H1 (cell line): ENCODE measurements at regions not wholly inside any gene's neighbourhood (a gene's known extent, or its start where the extent isn't known, plus 50 kb on each side); places are given as distances from the start of the nearest gene placed in this dataset.
A peak's percentile ranks its signal among the peaks of the same experiment; 100 is the strongest.

Source experiments
- CTCF ChIA-PET: fragments of 300-600 bp; sonication (Branson Sonifier 250); formaldehyde crosslinking; loops from one replicate; lab custom pipeline; 2021; ENCODE audit not compliant: partially characterized antibody; lab: Charles Lee
- POLR2A ChIA-PET: fragments of 300-600 bp; sonication (Branson Sonifier 250); formaldehyde crosslinking; loops from one replicate; lab custom pipeline; 2021; ENCODE audit warnings: inconsistent platforms; ENCODE audit not compliant: partially characterized antibody; lab: Charles Lee
- DNase-seq, 2 experiments: peaks; one replicate each; pipeline versions ENCODE4 v3.0.0 to v3.0.0-alpha.2; 2010 to 2022; ENCODE audit warnings: low spot score in 2 of 2, low read depth in 1 of 2, mixed read lengths in 1 of 2
- FAIRE-seq: peaks from 2 replicates; lab custom pipeline; 2011; peaks lifted over from hg19 to GRCh38; lab: Jason Lieb, UNC
- H2AFZ ChIP-seq: 2 replicates; pipeline ENCODE4 v1.8.1; 2012; ENCODE audit warnings: low read length, inconsistent platforms
- H2AK5ac ChIP-seq: 2 replicates; pipeline ENCODE4 v1.6.1; 2013; ENCODE audit warnings: low read depth, low read length
- H2BK120ac ChIP-seq: replicated peaks from 2 replicates; pipeline ENCODE3; 2013; ENCODE audit warnings: low read depth, low read length, inconsistent platforms
- H2BK12ac ChIP-seq: 2 replicates; pipeline ENCODE4 v1.6.1; 2013; ENCODE audit warnings: low read depth, low read length
- H2BK15ac ChIP-seq: 2 replicates; pipeline ENCODE4 v1.6.1; 2013; ENCODE audit warnings: low read length
- H2BK20ac ChIP-seq: 2 replicates; pipeline ENCODE4 v1.6.1; 2013; ENCODE audit warnings: low read length
- H2BK5ac ChIP-seq: 2 replicates; pipeline ENCODE4 v1.6.1; 2013; ENCODE audit warnings: low read depth, low read length
- H3K14ac ChIP-seq: 2 replicates; pipeline ENCODE4 v1.6.1; 2013; ENCODE audit warnings: inconsistent platforms; ENCODE audit not compliant: insufficient read length
- H3K18ac ChIP-seq: 2 replicates; pipeline ENCODE4 v1.6.1; 2013; ENCODE audit warnings: low read length; ENCODE audit errors: extremely low read depth
- H3K23ac ChIP-seq: 2 replicates; pipeline ENCODE4 v1.6.1; 2013; ENCODE audit warnings: inconsistent platforms; ENCODE audit not compliant: insufficient read length
- H3K23me2 ChIP-seq: 2 replicates; pipeline ENCODE4 v1.6.1; 2013; ENCODE audit warnings: low read depth, low read length
- H3K27ac ChIP-seq: 2 replicates; pipeline ENCODE4 v1.6.1; 2011; ENCODE audit warnings: low read depth, low read length, inconsistent platforms
- H3K27me3 ChIP-seq, 4 experiments: replicated peaks in 1 of 4; 1 replicate in 1 of 4; 2 replicates in 3 of 4; pipeline versions ENCODE4 v1.6.1 to v1.8.1; 2011 to 2013; ENCODE audit warnings: low read length in 3 of 4, mild to moderate bottlenecking in 3 of 4, inconsistent platforms in 2 of 4, mixed read lengths in 2 of 4, moderate library complexity in 1 of 4; ENCODE audit not compliant: control insufficient read depth in 3 of 4, insufficient read depth in 3 of 4; ENCODE audit errors: extremely low read depth in 1 of 4
- H3K36me3 ChIP-seq, 4 experiments: 2 replicates each; pipeline versions ENCODE4 v1.6.1 to v1.8.1; 2011 to 2013; ENCODE audit warnings: mild to moderate bottlenecking in 4 of 4, low read length in 3 of 4, moderate library complexity in 2 of 4, control low read depth in 1 of 4, inconsistent platforms in 1 of 4; ENCODE audit not compliant: insufficient read depth in 4 of 4, control insufficient read depth in 2 of 4
- H3K4ac ChIP-seq: replicated peaks from 2 replicates; pipeline ENCODE3; 2013; ENCODE audit warnings: low read length, low read depth, mixed read lengths, inconsistent platforms; ENCODE audit not compliant: insufficient read length
- H3K4me1 ChIP-seq, 4 experiments: replicated peaks in 1 of 4; 1 replicate in 1 of 4; 2 replicates in 3 of 4; pipeline versions ENCODE4 v1.6.1 to v1.8.1; 2011 to 2013; ENCODE audit warnings: low read length in 3 of 4, inconsistent platforms in 2 of 4, mixed read lengths in 1 of 4; ENCODE audit not compliant: insufficient read depth in 4 of 4, control insufficient read depth in 3 of 4
- H3K4me2 ChIP-seq, 2 experiments: 2 replicates each; pipeline versions ENCODE4 v1.6.1 to v1.8.1; 2011 to 2013; ENCODE audit warnings: low read depth in 2 of 2, low read length in 2 of 2, control low read depth in 1 of 2, inconsistent platforms in 1 of 2, mild to moderate bottlenecking in 1 of 2; ENCODE audit not compliant: insufficient read depth in 1 of 2
- H3K4me3 ChIP-seq, 4 experiments: fragments of 200-600, 300-600 bp in 1 of 4; sonication (generic), shearing (Covaris generic), sonication (Bioruptor Twin) in 1 of 4; 2 replicates each; pipeline versions ENCODE4 v1.5.1 to v1.8.1; 2011 to 2016; ENCODE audit warnings: low read length in 4 of 4, low read depth in 3 of 4, control low read depth in 2 of 4, inconsistent platforms in 2 of 4, mild to moderate bottlenecking in 2 of 4, mixed read lengths in 1 of 4, moderate library complexity in 1 of 4; ENCODE audit not compliant: insufficient read depth in 2 of 4; ENCODE audit errors: extremely low read depth in 1 of 4
- H3K56ac ChIP-seq: replicated peaks from 2 replicates; pipeline ENCODE3; 2013; ENCODE audit warnings: low read depth, mild to moderate bottlenecking, mixed read lengths, low read length, inconsistent platforms; ENCODE audit not compliant: insufficient read length
- H3K79me1 ChIP-seq: 2 replicates; pipeline ENCODE4 v1.6.1; 2013; ENCODE audit warnings: low read depth, low read length, control low read depth
- H3K79me2 ChIP-seq, 2 experiments: 2 replicates each; pipeline versions ENCODE4 v1.6.1 to v1.8.1; 2012 to 2013; ENCODE audit warnings: low read length in 2 of 2, mild to moderate bottlenecking in 2 of 2, inconsistent platforms in 1 of 2; ENCODE audit not compliant: insufficient read depth in 2 of 2, control insufficient read depth in 1 of 2
- H3K9ac ChIP-seq, 4 experiments: replicated peaks in 1 of 4; 1 replicate in 1 of 4; 2 replicates in 3 of 4; pipeline versions ENCODE4 v1.6.1 to v1.8.1; 2011 to 2013; ENCODE audit warnings: low read depth in 3 of 4, low read length in 3 of 4, control low read depth in 2 of 4, mild to moderate bottlenecking in 2 of 4, moderate library complexity in 2 of 4, inconsistent platforms in 1 of 4; ENCODE audit errors: extremely low read depth in 1 of 4
- H3K9me3 ChIP-seq, 2 experiments: 2 replicates each; pipeline versions ENCODE4 v1.6.1 to v1.8.1; 2012 to 2013; ENCODE audit warnings: mild to moderate bottlenecking in 2 of 2, moderate library complexity in 2 of 2, control low read depth in 1 of 2, inconsistent platforms in 1 of 2, low read depth in 1 of 2, low read length in 1 of 2, mixed read lengths in 1 of 2; ENCODE audit not compliant: insufficient read depth in 2 of 2
- H4K20me1 ChIP-seq, 2 experiments: replicated peaks in 1 of 2; 2 replicates each; pipeline versions ENCODE3 to v1.8.1; 2011 to 2013; ENCODE audit warnings: inconsistent platforms in 2 of 2, low read length in 2 of 2, mild to moderate bottlenecking in 1 of 2; ENCODE audit not compliant: insufficient read depth in 2 of 2, control insufficient read depth in 1 of 2
- H4K5ac ChIP-seq: 2 replicates; pipeline ENCODE4 v1.6.1; 2013; ENCODE audit warnings: low read length, low read depth, mixed read lengths, inconsistent platforms; ENCODE audit not compliant: insufficient read length
- H4K8ac ChIP-seq: 2 replicates; pipeline ENCODE4 v1.8.0; 2013; ENCODE audit warnings: mild to moderate bottlenecking, moderate library complexity, low read length, inconsistent platforms; ENCODE audit not compliant: insufficient read depth; ENCODE audit errors: extremely low read depth
- H4K91ac ChIP-seq: replicated peaks from 2 replicates; pipeline ENCODE3; 2013; ENCODE audit warnings: low read length, mixed read lengths, inconsistent platforms; ENCODE audit not compliant: insufficient read length
- BCL11A ChIP-seq, 2 experiments: IDR thresholded peaks; one replicate each; pipeline ENCODE4 v1.6.1; 2011; ENCODE audit warnings: low read depth in 2 of 2, low read length in 2 of 2, mild to moderate bottlenecking in 2 of 2
- CHD1 ChIP-seq: IDR thresholded peaks from 2 replicates; pipeline ENCODE4 v1.6.1; 2012; ENCODE audit warnings: low read depth, low read length, improper control_type of control experiment
- RAD21 ChIP-seq, 2 experiments: IDR thresholded peaks in 1 of 2; conservative IDR thresholded peaks in 1 of 2; 2 replicates each; pipeline ENCODE4 v1.6.1; 2011; ENCODE audit warnings: low read depth in 2 of 2, low read length in 2 of 2, improper control_type of control experiment in 1 of 2, inconsistent platforms in 1 of 2, mild to moderate bottlenecking in 1 of 2, moderate library complexity in 1 of 2
- RBBP5 ChIP-seq: IDR thresholded peaks from 2 replicates; pipeline ENCODE4 v1.7.1; 2012; ENCODE audit warnings: low read depth, mild to moderate bottlenecking, inconsistent platforms, low read length, moderate library complexity, borderline replicate concordance
- RNF2 ChIP-seq: fragments of 200-900, 300-1000 bp; sonication (generic); IDR thresholded peaks from 2 replicates; pipeline ENCODE4 v1.7.1; 2016; ENCODE audit warnings: borderline replicate concordance, low read depth, mild to moderate bottlenecking, antibody characterized with exemption, low read length; ENCODE audit not compliant: poor library complexity, severe bottlenecking; ENCODE audit errors: missing control alignments
- SIRT6 ChIP-seq: IDR thresholded peaks from one replicate; pipeline ENCODE4 v1.7.1; 2012; ENCODE audit warnings: low read length, inconsistent platforms
- WGBS, 2 experiments: shearing (Covaris generic) in 1 of 2; methylation state at CpG; one replicate each; pipeline versions ENCODE4 v1.1.6 to v1.1.7; 2013 to 2015; ENCODE audit warnings: low lambda C conversion rate in 2 of 2, mixed read lengths in 2 of 2, inconsistent platforms in 1 of 2, low coverage in 1 of 2, missing lambda C conversion rate in 1 of 2; ENCODE audit not compliant: insufficient replicate concordance in 2 of 2, insufficient coverage in 1 of 2, insufficient read length in 1 of 2; ENCODE audit errors: extremely low coverage in 1 of 2, missing lambda C conversion rate in 1 of 2; 5-methylcytosine and 5-hydroxymethylcytosine counted together

DNA sequence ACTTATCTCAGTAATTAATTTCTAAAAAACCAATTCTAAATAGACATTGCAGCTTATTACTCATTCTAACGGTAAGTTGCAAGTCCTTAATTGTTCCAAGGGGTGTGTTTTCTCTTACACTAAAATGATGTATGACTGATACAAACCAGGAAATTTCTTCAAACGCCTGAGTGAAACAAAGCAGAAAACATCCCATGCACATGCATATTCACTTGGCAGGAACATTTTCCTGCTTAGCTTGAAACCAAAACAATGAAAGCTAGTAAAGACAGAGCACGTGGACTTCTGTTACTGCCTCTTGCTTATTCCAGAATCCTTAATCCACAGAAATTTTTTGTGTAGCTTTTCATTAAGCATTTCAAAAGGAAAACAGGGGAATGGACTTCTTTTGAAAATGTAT is 187.7 kb downstream of the MTERF1 start:
- Histone ChIP-seq H2BK15ac (no peak overlapping the region), H4K5ac (no peak overlapping the region), H3K79me2 (no peaks in the 10 kb centered on the region), H3K79me1 (no peaks in the 10 kb centered on the region), H2BK5ac (no peak overlapping the region), H3K23ac (no peak overlapping the region), H3K27ac (no peak overlapping the region), H3K18ac (no peak overlapping the region), H4K20me1 (no peaks in the 10 kb centered on the region), H4K8ac (no peak overlapping the region), H2BK12ac (no peak overlapping the region), H3K36me3 (no peaks in the 10 kb centered on the region), H3K4me1 (peaks cover 0 to 5% (median 2%) of the 10 kb centered on the region in 4 experiments; a peak in 3 of 7 replicates), H2BK20ac (no peak overlapping the region), H3K56ac (no peak overlapping the region), H2AFZ (0 out of 2 replicates have a peak overlapping the region, but pooled peaks have one; percentile 26), H3K27me3 (no peaks in the 10 kb centered on the region), H3K23me2 (no peaks in the 10 kb centered on the region), H3K9me3 (no peaks in the 10 kb centered on the region; a peak in 1 of 4 replicates), H3K14ac (no peak overlapping the region), H3K4me3 (no peak overlapping the region), H3K4ac (no peak overlapping the region), H3K4me2 (peak overlapping the region in 1 of 2 experiments; percentile 29; a peak in 1 of 4 replicates), H4K91ac (no peak overlapping the region), H3K9ac (no peak overlapping the region), H2AK5ac (no peak overlapping the region), H2BK120ac (no peak overlapping the region)
- no peak for FAIRE-seq
- 52% methylated on average over 3 of the region's 3 CpGs; no CpG with 5 or more reads in 1 of the 2 experiments for WGBS, 2 experiments
- CTCF ChIA-PET: interaction anchor here (1.7 kb wide), 1 partner anchor 37 kb away, joined by 3 read pairs; no protein-coding TSS in a partner anchor
- no peak for DNase-seq
- TF ChIP-seq BCL11A (IDR thresholded peaks at IDR 0.05; ENCODE audit: low read depth in 2 of 2, low read length in 2 of 2): no peak
- TF ChIP-seq CHD1: no peak
- no peak for TF ChIP-seq RBBP5
- TF ChIP-seq RAD21 (IDR thresholded peaks at IDR 0.05 in 1 of 2, conservative IDR thresholded peaks at IDR 0.05 in 1 of 2; ENCODE audit: low read depth in 2 of 2, low read length in 2 of 2): no peak
- no peak for TF ChIP-seq SIRT6
- no peak for TF ChIP-seq RNF2
- POLR2A ChIA-PET: no interaction called here
